Gastroesophageal sphincter (tissue), 4 donors: ENCODE measurements at regions not wholly inside any gene's neighbourhood (a gene's known extent, or its start where the extent isn't known, plus 50 kb on each side); places are given as distances from the start of the nearest gene placed in this dataset.

Source experiments
- ATAC-seq: fragments of 150-250 bp; one replicate; pipeline ENCODE4 v1.9.1; 2016; ENCODE audit warnings: mild to moderate bottlenecking, moderate library complexity
- H3K27ac ChIP-seq, 4 donors: fragments of 200-600 bp; sonication (generic) in 3 of 4; 1 replicate in 3 of 4; 2 replicates in 1 of 4; pipeline ENCODE4 v1.5.1; 2016 to 2019
- H3K27me3 ChIP-seq: fragments of 200-600 bp; sonication (generic); one replicate; pipeline ENCODE4 v1.5.1; 2019
- H3K36me3 ChIP-seq, 2 donors: fragments of 200-600 bp; sonication (generic); one replicate each; pipeline ENCODE4 v1.5.1; 2019; ENCODE audit warnings: control low read depth in 1 of 2
- H3K4me1 ChIP-seq, 3 donors: fragments of 200-600 bp; sonication (generic); 1 replicate in 2 of 3; 2 replicates in 1 of 3; pipeline ENCODE4 v1.5.1; 2016 to 2019; ENCODE audit warnings: control low read depth in 2 of 3
- H3K4me3 ChIP-seq, 2 donors: fragments of 200-600 bp; sonication (generic); one replicate each; pipeline ENCODE4 v1.5.1; 2019; ENCODE audit warnings: mild to moderate bottlenecking in 1 of 2, moderate library complexity in 1 of 2
- H3K9me3 ChIP-seq, 3 donors: fragments of 200-600 bp; sonication (generic); one replicate each; pipeline ENCODE4 v1.5.1; 2017 to 2019; ENCODE audit warnings: control low read depth in 2 of 3
- CTCF ChIP-seq, 4 experiments: fragments of 200-600 bp in 2 of 4; fragments of 450-650 bp in 2 of 4; sonication (generic) in 1 of 4; IDR thresholded peaks; one replicate each; pipeline ENCODE4 v1.5.1; 2017 to 2019; ENCODE audit warnings: antibody characterized with exemption in 4 of 4, mild to moderate bottlenecking in 2 of 4, moderate library complexity in 2 of 4
- EP300 ChIP-seq: sonication (generic); formaldehyde crosslinking; IDR thresholded peaks from one replicate; pipeline ENCODE4 v1.6.1; 2017; ENCODE audit warnings: antibody characterized with exemption, mild to moderate bottlenecking
- POLR2A ChIP-seq, 2 donors: fragments of 450-650 bp; IDR thresholded peaks; one replicate each; pipeline ENCODE4 v1.6.1; 2017; ENCODE audit warnings: antibody characterized with exemption in 2 of 2, mild to moderate bottlenecking in 2 of 2, moderate library complexity in 1 of 2
- POLR2AphosphoS5 ChIP-seq: sonication (generic); formaldehyde crosslinking; IDR thresholded peaks from one replicate; pipeline ENCODE4 v1.6.1; 2017; ENCODE audit warnings: antibody characterized with exemption
- WGBS, 2 donors: methylation state at CpG; one replicate each; pipeline ENCODE4 v1.1.5; 2018; ENCODE audit warnings: low coverage in 1 of 2; 5-methylcytosine and 5-hydroxymethylcytosine counted together

GRCh38 chr4:114317564-114317963, 281.0 kb upstream of the UGT8 start:
- TF ChIP-seq CTCF (IDR thresholded peaks at IDR 0.05) (no peak), POLR2A (IDR thresholded peaks at IDR 0.05) (no peak), EP300 (no peak), POLR2AphosphoS5 (no peak)
- Histone ChIP-seq H3K36me3 (no peaks in the 10 kb centered on the region), H3K4me3 (no peak overlapping the region), H3K9me3 (no peaks in the 10 kb centered on the region), H3K27ac (peak overlapping the region in 2 of 4 donors; percentile 64 to 73), H3K4me1 (peaks cover 3 to 32% (median 11%) of the 10 kb centered on the region in 3 donors), H3K27me3 (no peaks in the 10 kb centered on the region)
- 72 to 79% methylated on average over 2 of the region's 2 CpGs for WGBS, 2 donors
- no peak for ATAC-seq

GRCh38 chr4:114318309-114318708, 280.3 kb upstream of the UGT8 start:
- Histone ChIP-seq H3K9me3 (no peaks in the 10 kb centered on the region), H3K27ac (peak overlapping the region; percentile 64 to 76 (median 70)), H3K36me3 (no peaks in the 10 kb centered on the region), H3K27me3 (no peaks in the 10 kb centered on the region), H3K4me3 (no peak overlapping the region), H3K4me1 (peaks cover 3 to 32% (median 11%) of the 10 kb centered on the region in 3 donors)
- TF ChIP-seq POLR2A (IDR thresholded peaks at IDR 0.05) (no peak), POLR2AphosphoS5 (peak; percentile 57)
- no peak for ATAC-seq

- Histone ChIP-seq H3K4me3 (no peak overlapping the region), H3K36me3 (no peaks in the 10 kb centered on the region), H3K4me1 (peaks cover 3 to 32% (median 11%) of the 10 kb centered on the region in 3 donors), H3K27ac (peak overlapping the region; percentile 18 to 73 (median 62)), H3K27me3 (no peaks in the 10 kb centered on the region), H3K9me3 (no peaks in the 10 kb centered on the region)
- ATAC-seq: no peak
- 82 to 94% methylated on average over 1 to 2 of the region's 2 CpGs for WGBS, 2 donors
- TF ChIP-seq EP300: no peak
- no peak for TF ChIP-seq POLR2AphosphoS5
- no peak for TF ChIP-seq CTCF (IDR thresholded peaks at IDR 0.05)
- no peak for TF ChIP-seq POLR2A (IDR thresholded peaks at IDR 0.05)
Observed at GRCh38 chr4:114320126-114320525, 278.5 kb upstream of the UGT8 start.

DNA sequence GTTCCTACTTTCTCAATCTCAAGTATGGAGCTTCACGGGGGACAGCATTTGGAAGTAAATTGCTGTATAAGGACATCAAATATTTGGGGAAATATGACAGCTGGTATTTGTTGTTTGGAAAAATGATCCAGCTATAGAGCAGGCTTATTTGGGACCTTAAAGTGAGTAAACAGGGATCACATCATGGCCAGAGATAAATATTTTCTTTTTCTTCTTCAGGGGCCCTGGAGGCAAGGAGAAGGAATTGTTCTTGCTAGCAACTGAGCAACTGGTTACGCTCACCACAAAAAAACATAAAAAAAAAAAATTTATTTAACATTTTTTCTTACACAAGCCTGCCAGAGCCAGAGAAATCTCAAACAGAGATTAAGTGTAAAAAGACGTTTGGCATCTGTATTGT, 277.2 kb upstream of the UGT8 start:
- TF ChIP-seq EP300 (no peak), POLR2AphosphoS5 (no peak), CTCF (IDR thresholded peaks at IDR 0.05) (no peak), POLR2A (IDR thresholded peaks at IDR 0.05) (no peak)
- peak overlapping the region in 3 of 4 donors; percentile 26 to 73 (median 64) for H3K27ac ChIP-seq
- no peak overlapping the region for H3K4me3 ChIP-seq
- no peaks in the 10 kb centered on the region for H3K27me3 ChIP-seq
- no peaks in the 10 kb centered on the region for H3K36me3 ChIP-seq
- H3K9me3 ChIP-seq: no peaks in the 10 kb centered on the region
- H3K4me1 ChIP-seq: peaks cover 3 to 32% (median 11%) of the 10 kb centered on the region in 3 donors
- ATAC-seq: no peak
- WGBS, 2 donors: 51 to 75% methylated on average over 3 of the region's 3 CpGs

DNA sequence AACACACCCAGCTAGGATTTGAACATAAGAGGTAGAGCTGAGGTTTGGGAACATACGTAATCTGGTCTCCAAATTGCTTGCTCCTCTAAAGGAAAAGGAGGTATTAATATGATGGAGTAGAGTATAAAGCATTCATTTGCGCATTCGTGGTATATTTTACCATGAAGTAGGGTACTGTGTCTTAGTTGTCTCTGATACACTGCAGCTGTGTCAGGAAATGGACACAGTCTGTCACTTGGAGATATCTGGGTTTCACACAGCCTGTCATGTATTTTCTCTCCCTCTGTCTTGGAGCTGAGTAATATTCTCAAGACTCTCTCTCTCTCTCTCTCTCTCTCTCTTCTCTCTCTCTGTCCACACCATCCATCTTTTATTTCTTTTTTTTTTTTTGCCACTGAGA, 274.8 kb upstream of the UGT8 start:
- Histone ChIP-seq H3K9me3 (no peaks in the 10 kb centered on the region), H3K36me3 (no peaks in the 10 kb centered on the region), H3K27me3 (no peaks in the 10 kb centered on the region), H3K4me3 (no peak overlapping the region), H3K4me1 (peaks cover under 1 to 33% (median 7%) of the 10 kb centered on the region in 3 donors), H3K27ac (no peak overlapping the region)
- WGBS, 2 donors: 38 to 40% methylated on average over 3 of the region's 3 CpGs
- TF ChIP-seq EP300 (no peak), POLR2A (IDR thresholded peaks at IDR 0.05) (no peak), CTCF (IDR thresholded peaks at IDR 0.05) (no peak), POLR2AphosphoS5 (no peak)
- no peak for ATAC-seq

- TF ChIP-seq CTCF (IDR thresholded peaks at IDR 0.05) (no peak), POLR2A (IDR thresholded peaks at IDR 0.05) (no peak), EP300 (no peak), POLR2AphosphoS5 (no peak)
- Histone ChIP-seq H3K36me3 (no peaks in the 10 kb centered on the region), H3K27me3 (no peaks in the 10 kb centered on the region), H3K27ac (no peak overlapping the region), H3K4me1 (peaks cover 0 to 10% (median 0%) of the 10 kb centered on the region in 3 donors), H3K9me3 (no peaks in the 10 kb centered on the region), H3K4me3 (no peak overlapping the region)
- 33 to 44% methylated on average over 1 of the region's 1 CpG for WGBS, 2 donors
- ATAC-seq: no peak
Observed at GRCh38 chr4:114326358-114326757, 272.2 kb upstream of the UGT8 start.
